HCT116 (cell line): ENCODE measurements at regions not wholly inside any gene's neighbourhood (a gene's known extent, or its start where the extent isn't known, plus 50 kb on each side); places are given as distances from the start of the nearest gene placed in this dataset.

ENCODE experiments used
- ATAC-seq: fragments of 200-7000 bp; cut with Tn5 transposase; 2 replicates; pipeline ENCODE4 v1.9.1; 2020; ENCODE audit warnings: mild to moderate bottlenecking, moderate library complexity
- BruUV-seq: library from RNA; stranded (reverse); fragments of 400-500 nt; replicated peaks from 2 replicates; lab custom pipeline; 2021; lab: Mats Ljungman, UMichigan
- CTCF ChIA-PET: fragments of 300-600 bp; sonication (Branson Sonifier 250); formaldehyde crosslinking; loops from one replicate; lab custom pipeline; 2021; ENCODE audit warnings: antibody characterized with exemption; lab: Charles Lee
- POLR2A ChIA-PET: fragments of 300-600, 350-600 bp; sonication (Branson Sonifier 250); formaldehyde crosslinking; loops from one replicate; lab custom pipeline; 2021; ENCODE audit warnings: antibody characterized with exemption; lab: Charles Lee
- RAD21 ChIA-PET, 2 experiments: fragments of 300-600 bp; sonication (Branson Sonifier 250); formaldehyde crosslinking; loops; one replicate each; lab custom pipeline; 2023; ENCODE audit warnings: low total read pairs in 2 of 2; ENCODE audit not compliant: uncharacterized antibody in 2 of 2, unreplicated experiment in 2 of 2, low non-redundant PET in 1 of 2; lab: Charles Lee
- DNase-seq: peaks from one replicate; pipeline ENCODE4 v3.0.0-alpha.2; 2010; ENCODE audit warnings: low read depth, low spot score
- H2AFZ ChIP-seq: fragments of 200-600 bp; shearing (Covaris generic), sonication (generic); 2 replicates; pipeline ENCODE4 v1.6.1; 2017; ENCODE audit warnings: low read depth, mixed run types, mixed read lengths, antibody characterized with exemption, low read length; ENCODE audit not compliant: poor library complexity, severe bottlenecking
- H3K27ac ChIP-seq: 2 replicates; pipeline ENCODE4 v1.5.1; 2012; ENCODE audit warnings: low read depth, low read length
- H3K27me3 ChIP-seq: fragments of 200-600 bp; sonication (generic); 2 replicates; pipeline ENCODE4 v1.6.1; 2016; ENCODE audit warnings: mixed run types, low read length, mixed read lengths; ENCODE audit not compliant: insufficient read depth
- H3K36me3 ChIP-seq, 2 experiments: fragments of 200-500 bp in 1 of 2; fragments of 200-600 bp in 1 of 2; sonication (Bioruptor generic) in 1 of 2; sonication (generic) in 1 of 2; 2 replicates each; pipeline versions ENCODE4 v1.5.1 to v1.6.1; 2014 to 2016; ENCODE audit warnings: low read length in 2 of 2, inconsistent platforms in 1 of 2, mixed read lengths in 1 of 2, mixed run types in 1 of 2; ENCODE audit not compliant: insufficient read depth in 2 of 2, control insufficient read depth in 1 of 2
- H3K4me1 ChIP-seq, 2 experiments: fragments of 200-600 bp in 1 of 2; sonication (generic) in 1 of 2; 2 replicates each; pipeline versions ENCODE4 v1.5.1 to v1.6.1; 2012 to 2017; ENCODE audit warnings: low read length in 2 of 2, inconsistent platforms in 1 of 2, mild to moderate bottlenecking in 1 of 2, mixed read lengths in 1 of 2, mixed run types in 1 of 2, moderate library complexity in 1 of 2; ENCODE audit not compliant: insufficient read depth in 2 of 2, control insufficient read depth in 1 of 2
- H3K4me2 ChIP-seq: fragments of 200-600 bp; sonication (generic); 2 replicates; pipeline ENCODE4 v1.6.1; 2017; ENCODE audit warnings: mixed run types, low read length, mixed read lengths
- H3K4me3 ChIP-seq, 2 experiments: fragments of 200-600 bp in 1 of 2; sonication (generic) in 1 of 2; replicated peaks in 1 of 2; 2 replicates each; pipeline ENCODE4 v1.5.1; 2011 to 2016; ENCODE audit warnings: low read length in 2 of 2, control low read depth in 1 of 2, low read depth in 1 of 2, mild to moderate bottlenecking in 1 of 2, mixed read lengths in 1 of 2, mixed run types in 1 of 2
- H3K79me2 ChIP-seq: fragments of 200-600 bp; sonication (generic); 2 replicates; pipeline ENCODE4 v1.6.1; 2017; ENCODE audit warnings: mild to moderate bottlenecking, mixed run types, low read length, moderate library complexity, mixed read lengths; ENCODE audit not compliant: insufficient read depth
- H3K9ac ChIP-seq: fragments of 200-600 bp; sonication (generic); 2 replicates; pipeline ENCODE4 v1.6.1; 2016; ENCODE audit warnings: low read length, mixed read lengths
- H3K9me2 ChIP-seq: fragments of 200-600 bp; sonication (generic), shearing (Covaris generic); 2 replicates; pipeline ENCODE4 v1.6.1; 2017; ENCODE audit warnings: mixed run types, mild to moderate bottlenecking, moderate library complexity; ENCODE audit not compliant: insufficient read depth
- H3K9me3 ChIP-seq, 2 experiments: fragments of 200-500 bp in 1 of 2; fragments of 200-600 bp in 1 of 2; sonication (Bioruptor generic) in 1 of 2; sonication (generic) in 1 of 2; 2 replicates each; pipeline ENCODE4 v1.6.1; 2014 to 2017; ENCODE audit warnings: low read length in 2 of 2, mixed read lengths in 2 of 2, inconsistent platforms in 1 of 2, low read depth in 1 of 2, mild to moderate bottlenecking in 1 of 2, mixed run types in 1 of 2, moderate library complexity in 1 of 2; ENCODE audit not compliant: control insufficient read depth in 1 of 2, insufficient read depth in 1 of 2
- H4K20me1 ChIP-seq: fragments of 200-600 bp; sonication (generic), shearing (Covaris generic); 2 replicates; pipeline ENCODE4 v1.6.1; 2017; ENCODE audit warnings: mixed run types, mild to moderate bottlenecking, moderate library complexity; ENCODE audit not compliant: insufficient read depth
- EGR1 ChIP-seq: IDR thresholded peaks from 2 replicates; pipeline ENCODE4 v1.6.1; 2012; ENCODE audit warnings: low read depth
- ELF1 ChIP-seq: IDR thresholded peaks from 2 replicates; pipeline ENCODE4 v1.6.1; 2012; ENCODE audit warnings: low read depth, borderline replicate concordance
- EZH2 ChIP-seq: fragments of 200-600 bp; sonication (generic); IDR thresholded peaks from 2 replicates; pipeline ENCODE4 v1.6.1; 2017; ENCODE audit warnings: antibody characterized with exemption, mixed run types
- POLR2A ChIP-seq: IDR thresholded peaks from 2 replicates; pipeline ENCODE4 v1.7.0; 2011; ENCODE audit warnings: borderline replicate concordance; ENCODE audit not compliant: insufficient read depth, insufficient read length; ENCODE audit errors: extremely low read depth
- POLR2AphosphoS5 ChIP-seq: IDR thresholded peaks from 2 replicates; pipeline ENCODE4 v1.6.1; 2011; ENCODE audit warnings: mild to moderate bottlenecking, low read depth, low read length, moderate library complexity
- SP1 ChIP-seq: IDR thresholded peaks from 2 replicates; pipeline ENCODE4 v1.6.1; 2012; ENCODE audit warnings: low read depth
- ZFX ChIP-seq: fragments of 450-650 bp; IDR thresholded peaks from 2 replicates; pipeline ENCODE4 v1.6.1; 2017
- intact Hi-C: fragments of 100-400 bp; cut with micrococcal nuclease; formaldehyde crosslinking; loops from 2 replicates; pipeline ENCODE4 v1.10.0; 2022
- TF ChIP-seq, protein P1 (sequence below): IDR thresholded peaks from 2 replicates; pipeline ENCODE4 v1.6.1; 2012
- TF ChIP-seq, protein P2 (sequence below): IDR thresholded peaks from 2 replicates; pipeline ENCODE4 v1.6.1; 2012; ENCODE audit warnings: low read depth

DNA sequence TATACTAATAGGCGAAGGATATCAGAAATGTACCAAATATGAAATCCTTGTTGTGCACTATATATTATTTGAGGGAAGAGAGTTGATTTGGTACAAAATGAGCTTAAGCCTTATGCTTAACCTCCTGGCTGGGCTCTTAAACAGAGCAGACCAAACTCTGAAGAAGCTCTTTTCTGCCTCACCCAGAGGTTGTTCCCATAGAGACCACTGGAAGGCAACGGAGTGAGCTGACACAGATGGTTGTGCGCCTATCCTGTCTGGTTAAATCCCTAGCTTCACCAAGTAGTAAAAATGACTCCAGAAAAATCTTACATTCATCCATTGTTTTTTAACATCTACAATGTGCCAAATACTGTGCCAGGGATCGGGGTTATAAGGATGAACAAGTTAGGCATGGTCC, 55.9 kb upstream of the NOL4 start:
- CTCF ChIA-PET, result no interaction called here

More for the DNA sequence above, 55.9 kb upstream of the NOL4 start:
- H3K9ac ChIP-seq, result no peak overlapping the region
- ChIA-PET POLR2A (no interaction called here), RAD21 (no interaction called here)
- TF ChIP-seq, protein P1, sequence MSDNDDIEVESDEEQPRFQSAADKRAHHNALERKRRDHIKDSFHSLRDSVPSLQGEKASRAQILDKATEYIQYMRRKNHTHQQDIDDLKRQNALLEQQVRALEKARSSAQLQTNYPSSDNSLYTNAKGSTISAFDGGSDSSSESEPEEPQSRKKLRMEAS, result no peak
- TF ChIP-seq SP1, result no peak
- TF ChIP-seq ZFX, result no peak
- TF ChIP-seq POLR2AphosphoS5, result no peak
- no peak for TF ChIP-seq POLR2A
- TF ChIP-seq, protein P2, sequence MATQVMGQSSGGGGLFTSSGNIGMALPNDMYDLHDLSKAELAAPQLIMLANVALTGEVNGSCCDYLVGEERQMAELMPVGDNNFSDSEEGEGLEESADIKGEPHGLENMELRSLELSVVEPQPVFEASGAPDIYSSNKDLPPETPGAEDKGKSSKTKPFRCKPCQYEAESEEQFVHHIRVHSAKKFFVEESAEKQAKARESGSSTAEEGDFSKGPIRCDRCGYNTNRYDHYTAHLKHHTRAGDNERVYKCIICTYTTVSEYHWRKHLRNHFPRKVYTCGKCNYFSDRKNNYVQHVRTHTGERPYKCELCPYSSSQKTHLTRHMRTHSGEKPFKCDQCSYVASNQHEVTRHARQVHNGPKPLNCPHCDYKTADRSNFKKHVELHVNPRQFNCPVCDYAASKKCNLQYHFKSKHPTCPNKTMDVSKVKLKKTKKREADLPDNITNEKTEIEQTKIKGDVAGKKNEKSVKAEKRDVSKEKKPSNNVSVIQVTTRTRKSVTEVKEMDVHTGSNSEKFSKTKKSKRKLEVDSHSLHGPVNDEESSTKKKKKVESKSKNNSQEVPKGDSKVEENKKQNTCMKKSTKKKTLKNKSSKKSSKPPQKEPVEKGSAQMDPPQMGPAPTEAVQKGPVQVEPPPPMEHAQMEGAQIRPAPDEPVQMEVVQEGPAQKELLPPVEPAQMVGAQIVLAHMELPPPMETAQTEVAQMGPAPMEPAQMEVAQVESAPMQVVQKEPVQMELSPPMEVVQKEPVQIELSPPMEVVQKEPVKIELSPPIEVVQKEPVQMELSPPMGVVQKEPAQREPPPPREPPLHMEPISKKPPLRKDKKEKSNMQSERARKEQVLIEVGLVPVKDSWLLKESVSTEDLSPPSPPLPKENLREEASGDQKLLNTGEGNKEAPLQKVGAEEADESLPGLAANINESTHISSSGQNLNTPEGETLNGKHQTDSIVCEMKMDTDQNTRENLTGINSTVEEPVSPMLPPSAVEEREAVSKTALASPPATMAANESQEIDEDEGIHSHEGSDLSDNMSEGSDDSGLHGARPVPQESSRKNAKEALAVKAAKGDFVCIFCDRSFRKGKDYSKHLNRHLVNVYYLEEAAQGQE, result no peak
- TF ChIP-seq EGR1, result no peak
- TF ChIP-seq ELF1, result no peak
- TF ChIP-seq EZH2, result no peak
- H4K20me1 ChIP-seq, result no peaks in the 10 kb centered on the region
- no peak for DNase-seq
- no peak overlapping the region for H3K4me3 ChIP-seq
- H3K4me1 ChIP-seq, result no peaks in the 10 kb centered on the region
- intact Hi-C loops, result no loop called here
- no peaks in the 10 kb centered on the region for H3K36me3 ChIP-seq
- no TSS peak for BruUV-seq
- ATAC-seq, result no peak
- H3K79me2 ChIP-seq, result no peaks in the 10 kb centered on the region
- no peaks in the 10 kb centered on the region for H3K9me2 ChIP-seq
- no peak overlapping the region for H2AFZ ChIP-seq
- no peaks in the 10 kb centered on the region for H3K27me3 ChIP-seq
- no peak overlapping the region for H3K27ac ChIP-seq
- no peak overlapping the region for H3K4me2 ChIP-seq
- H3K9me3 ChIP-seq, result peaks cover 0 to 12% of the 10 kb centered on the region in 2 experiments; a peak in 2 of 4 replicates
